Gastrocnemius medialis (tissue), 4 donors: ENCODE measurements at regions not wholly inside any gene's neighbourhood (a gene's known extent, or its start where the extent isn't known, plus 50 kb on each side); places are given as distances from the start of the nearest gene placed in this dataset.

Source experiments
- POLR2A ChIP-seq, 2 donors: fragments of 450-650 bp; IDR thresholded peaks; one replicate each; pipeline ENCODE4 v1.6.1; 2017; ENCODE audit warnings: antibody characterized with exemption in 2 of 2, mild to moderate bottlenecking in 2 of 2, moderate library complexity in 2 of 2
- TF ChIP-seq, protein P1 (sequence below), 5 experiments: fragments of 450-650 bp in 3 of 5; fragments of 200-600 bp in 2 of 5; sonication (generic) in 2 of 5; IDR thresholded peaks in 4 of 5; conservative IDR thresholded peaks in 1 of 5; 1 replicate in 4 of 5; 2 replicates in 1 of 5; pipeline ENCODE4 v1.5.1; 2016 to 2019; ENCODE audit warnings: antibody characterized with exemption in 5 of 5, mild to moderate bottlenecking in 3 of 5, moderate library complexity in 3 of 5

DNA sequence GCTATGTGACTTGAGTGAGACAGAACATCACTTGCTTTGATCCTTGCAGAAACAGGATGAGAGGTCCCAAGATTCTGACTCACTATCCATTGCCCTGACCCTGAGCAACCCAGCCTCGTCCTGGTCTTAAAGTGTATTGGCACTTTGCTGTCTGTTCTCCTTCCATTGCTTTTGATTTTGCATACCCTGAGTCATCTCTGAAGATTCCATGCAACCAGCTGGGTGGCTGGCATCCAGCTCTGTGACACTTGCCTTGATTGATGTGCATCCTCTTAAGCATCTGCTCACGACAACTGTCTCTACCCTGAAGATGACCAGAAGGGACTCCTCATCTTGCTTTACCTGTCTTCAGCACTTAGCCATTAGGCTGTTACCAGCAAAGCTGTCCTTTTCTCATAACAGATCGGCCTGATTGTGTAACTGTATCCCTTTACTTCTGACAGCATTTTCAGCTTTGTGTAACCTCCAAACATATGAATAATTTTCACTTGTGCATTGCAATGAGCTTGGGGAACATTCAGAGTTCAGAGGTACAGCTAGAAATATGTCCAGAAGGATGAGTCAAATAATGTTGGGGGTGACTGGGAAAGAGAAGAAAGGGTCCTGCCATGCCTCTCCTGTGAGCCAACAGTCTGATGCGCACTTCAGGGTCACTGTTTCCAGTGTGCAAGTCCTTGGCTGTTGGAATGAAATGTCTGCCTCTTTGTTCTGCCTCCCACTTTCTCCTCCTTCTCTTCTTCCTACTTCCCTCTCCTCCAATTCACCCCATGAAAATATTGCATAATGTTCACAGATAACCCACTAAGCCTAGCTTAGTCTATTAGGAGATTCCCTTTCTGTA, 249.7 kb upstream of the OSR1 start:
- TF ChIP-seq, protein P1, sequence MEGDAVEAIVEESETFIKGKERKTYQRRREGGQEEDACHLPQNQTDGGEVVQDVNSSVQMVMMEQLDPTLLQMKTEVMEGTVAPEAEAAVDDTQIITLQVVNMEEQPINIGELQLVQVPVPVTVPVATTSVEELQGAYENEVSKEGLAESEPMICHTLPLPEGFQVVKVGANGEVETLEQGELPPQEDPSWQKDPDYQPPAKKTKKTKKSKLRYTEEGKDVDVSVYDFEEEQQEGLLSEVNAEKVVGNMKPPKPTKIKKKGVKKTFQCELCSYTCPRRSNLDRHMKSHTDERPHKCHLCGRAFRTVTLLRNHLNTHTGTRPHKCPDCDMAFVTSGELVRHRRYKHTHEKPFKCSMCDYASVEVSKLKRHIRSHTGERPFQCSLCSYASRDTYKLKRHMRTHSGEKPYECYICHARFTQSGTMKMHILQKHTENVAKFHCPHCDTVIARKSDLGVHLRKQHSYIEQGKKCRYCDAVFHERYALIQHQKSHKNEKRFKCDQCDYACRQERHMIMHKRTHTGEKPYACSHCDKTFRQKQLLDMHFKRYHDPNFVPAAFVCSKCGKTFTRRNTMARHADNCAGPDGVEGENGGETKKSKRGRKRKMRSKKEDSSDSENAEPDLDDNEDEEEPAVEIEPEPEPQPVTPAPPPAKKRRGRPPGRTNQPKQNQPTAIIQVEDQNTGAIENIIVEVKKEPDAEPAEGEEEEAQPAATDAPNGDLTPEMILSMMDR (IDR thresholded peaks at IDR 0.05 in 4 of 5, conservative IDR thresholded peaks at IDR 0.05 in 1 of 5) = no peak
- TF ChIP-seq POLR2A (IDR thresholded peaks at IDR 0.05) = no peak
